Spleen (tissue), 7 donors: ENCODE measurements at regions not wholly inside any gene's neighbourhood (a gene's known extent, or its start where the extent isn't known, plus 50 kb on each side); places are given as distances from the start of the nearest gene placed in this dataset.

ENCODE experiments used
- POLR2AphosphoS5 ChIP-seq, 3 donors: sonication (generic); formaldehyde crosslinking; IDR thresholded peaks; one replicate each; pipeline ENCODE4 v1.5.1; 2017; ENCODE audit warnings: antibody characterized with exemption in 3 of 3
- TF ChIP-seq, protein P1 (sequence below), 11 experiments: fragments of 200-600 bp in 7 of 11; fragments of 450-650 bp in 4 of 11; sonication (generic) in 4 of 11; IDR thresholded peaks in 8 of 11; conservative IDR thresholded peaks in 3 of 11; 1 replicate in 7 of 11; 2 replicates in 4 of 11; pipeline versions ENCODE4 v1.4.0 to v1.8.0; 2016 to 2021; ENCODE audit warnings: antibody characterized with exemption in 11 of 11, inconsistent platforms in 4 of 11, mild to moderate bottlenecking in 1 of 11
- donor health status: DM: no; HTN: no; CAD: no; lungs with moderate emphysema.
- donor health status: DM: no; HTN: no; CAD: no.
- donor health status: DM: no; HTN: no; CAD: no.

GRCh38 chrX:76987381-76987780, 459.8 kb upstream of the FGF16 start:
- TF ChIP-seq, protein P1, sequence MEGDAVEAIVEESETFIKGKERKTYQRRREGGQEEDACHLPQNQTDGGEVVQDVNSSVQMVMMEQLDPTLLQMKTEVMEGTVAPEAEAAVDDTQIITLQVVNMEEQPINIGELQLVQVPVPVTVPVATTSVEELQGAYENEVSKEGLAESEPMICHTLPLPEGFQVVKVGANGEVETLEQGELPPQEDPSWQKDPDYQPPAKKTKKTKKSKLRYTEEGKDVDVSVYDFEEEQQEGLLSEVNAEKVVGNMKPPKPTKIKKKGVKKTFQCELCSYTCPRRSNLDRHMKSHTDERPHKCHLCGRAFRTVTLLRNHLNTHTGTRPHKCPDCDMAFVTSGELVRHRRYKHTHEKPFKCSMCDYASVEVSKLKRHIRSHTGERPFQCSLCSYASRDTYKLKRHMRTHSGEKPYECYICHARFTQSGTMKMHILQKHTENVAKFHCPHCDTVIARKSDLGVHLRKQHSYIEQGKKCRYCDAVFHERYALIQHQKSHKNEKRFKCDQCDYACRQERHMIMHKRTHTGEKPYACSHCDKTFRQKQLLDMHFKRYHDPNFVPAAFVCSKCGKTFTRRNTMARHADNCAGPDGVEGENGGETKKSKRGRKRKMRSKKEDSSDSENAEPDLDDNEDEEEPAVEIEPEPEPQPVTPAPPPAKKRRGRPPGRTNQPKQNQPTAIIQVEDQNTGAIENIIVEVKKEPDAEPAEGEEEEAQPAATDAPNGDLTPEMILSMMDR (IDR thresholded peaks at IDR 0.05 in 8 of 11, conservative IDR thresholded peaks at IDR 0.05 in 3 of 11) = no peak
- TF ChIP-seq POLR2AphosphoS5 (IDR thresholded peaks at IDR 0.05) = no peak
